ENCODE measurements at regions not wholly inside any gene's neighbourhood (a gene's known extent, or its start where the extent isn't known, plus 50 kb on each side); places are given as distances from the start of the nearest gene placed in this dataset.

GRCh38 chr13:88643233-88643632 is 972.1 kb downstream of the SLITRK5 start:
- TF ChIP-seq CTCF (IDR thresholded peaks at IDR 0.05) (no peak), EP300 (IDR thresholded peaks at IDR 0.05; ENCODE audit: low read depth) (no peak)
